Stimulated activated effector memory CD8-positive, alpha-beta T cell treated with anti-CD3 and anti-CD28 coated beads, Interleukin-12 subunit alpha, Interleukin-12 subunit beta, amount 100 ng/mL, for 72 hours (primary cell): ENCODE measurements at regions not wholly inside any gene's neighbourhood (a gene's known extent, or its start where the extent isn't known, plus 50 kb on each side); places are given as distances from the start of the nearest gene placed in this dataset.
"Not testable (repeated sequence)": the region's sequence is repeated elsewhere in the genome, so short reads cannot be mapped to it uniquely, and the experiment has no call there.

Experiments
- ATAC-seq: fragments of 150-1000 bp; cut with Tn5 transposase; 2 replicates; pipeline ENCODE4 v1.10.0; 2021
- DNase-seq, 2 donors: peaks; one replicate each; pipeline ENCODE4 v3.0.0; 2021 to 2022; ENCODE audit warnings: low spot score in 2 of 2
- H3K27ac Mint-ChIP-seq: one replicate; pipeline ENCODE4 v1.8.0; 2022; ENCODE audit warnings: mild to moderate bottlenecking, mixed read lengths
- H3K36me3 Mint-ChIP-seq: one replicate; pipeline ENCODE4 v1.8.0; 2022; ENCODE audit warnings: mild to moderate bottlenecking, mixed read lengths
- H3K4me1 Mint-ChIP-seq: one replicate; pipeline ENCODE4 v1.8.0; 2022; ENCODE audit warnings: mixed read lengths
- H3K4me3 Mint-ChIP-seq: one replicate; pipeline ENCODE4 v1.8.0; 2022; ENCODE audit warnings: mild to moderate bottlenecking, mixed read lengths
- H3K9me3 Mint-ChIP-seq: one replicate; pipeline ENCODE4 v1.8.0; 2022; ENCODE audit warnings: mixed read lengths

GRCh38 chr20:19916531-19917485, 100.4 kb upstream of the NAA20 start:
- ATAC-seq (no peak), DNase-seq (no peak)
- no peak overlapping the region for H3K4me3 Mint-ChIP-seq
- no peaks in the 10 kb centered on the region for H3K36me3 Mint-ChIP-seq
- H3K4me1 Mint-ChIP-seq, result no peaks in the 10 kb centered on the region
- H3K9me3 Mint-ChIP-seq, result no peaks in the 10 kb centered on the region
- H3K27ac Mint-ChIP-seq, result no peak overlapping the region

- no peak for ATAC-seq
- no peaks in the 10 kb centered on the region for H3K9me3 Mint-ChIP-seq
Measured at GRCh38 chr20:19918965-19919329, 98.2 kb upstream of the NAA20 start.

GRCh38 chr20:19920381-19921138, 96.6 kb upstream of the NAA20 start:
- Mint-ChIP-seq H3K4me1 (no peaks in the 10 kb centered on the region), H3K27ac (no peak overlapping the region), H3K4me3 (no peak overlapping the region), H3K9me3 (no peaks in the 10 kb centered on the region), H3K36me3 (no peaks in the 10 kb centered on the region)
- ATAC-seq, result no peak
- no peak for DNase-seq

More at GRCh38 chr20:19918965-19919329, 98.2 kb upstream of the NAA20 start:
- Mint-ChIP-seq H3K4me3 (no peak overlapping the region), H3K36me3 (no peaks in the 10 kb centered on the region), H3K4me1 (no peaks in the 10 kb centered on the region), H3K27ac (no peak overlapping the region)
- no peak for DNase-seq

GRCh38 chr20:19921284-19921793, 95.8 kb upstream of the NAA20 start:
- H3K36me3 Mint-ChIP-seq, result no peaks in the 10 kb centered on the region

GRCh38 chr20:19921829-19922228, 95.3 kb upstream of the NAA20 start:
- H3K4me3 Mint-ChIP-seq, H3K27ac Mint-ChIP-seq, DNase-seq, H3K9me3 Mint-ChIP-seq, H3K36me3 Mint-ChIP-seq, H3K4me1 Mint-ChIP-seq, ATAC-seq: not testable (repeated sequence)

More at GRCh38 chr20:19921284-19921793, 95.8 kb upstream of the NAA20 start:
- DNase-seq (no peak), ATAC-seq (no peak)
- no peaks in the 10 kb centered on the region for H3K9me3 Mint-ChIP-seq
- no peak overlapping the region for H3K4me3 Mint-ChIP-seq
- H3K4me1 Mint-ChIP-seq, result no peaks in the 10 kb centered on the region
- no peak overlapping the region for H3K27ac Mint-ChIP-seq

- ATAC-seq (no peak), DNase-seq (no peak)
- Mint-ChIP-seq H3K4me3 (no peak overlapping the region), H3K36me3 (no peaks in the 10 kb centered on the region), H3K27ac (no peak overlapping the region), H3K9me3 (no peaks in the 10 kb centered on the region), H3K4me1 (no peaks in the 10 kb centered on the region)
Measured at GRCh38 chr20:19922716-19923115, 94.4 kb upstream of the NAA20 start.

- H3K9me3 Mint-ChIP-seq, result no peaks in the 10 kb centered on the region
- H3K27ac Mint-ChIP-seq, result no peak overlapping the region
- H3K36me3 Mint-ChIP-seq, result no peaks in the 10 kb centered on the region
- no peak for ATAC-seq
- H3K4me1 Mint-ChIP-seq, result no peaks in the 10 kb centered on the region
- no peak overlapping the region for H3K4me3 Mint-ChIP-seq
- no peak for DNase-seq
Measured at GRCh38 chr20:19923762-19924161, 93.4 kb upstream of the NAA20 start.

- ATAC-seq, result no peak
- Mint-ChIP-seq H3K9me3 (no peaks in the 10 kb centered on the region), H3K4me3 (no peak overlapping the region), H3K36me3 (no peaks in the 10 kb centered on the region), H3K27ac (no peak overlapping the region), H3K4me1 (no peaks in the 10 kb centered on the region)
- DNase-seq, result no peak
Measured at GRCh38 chr20:19924255-19924654, 92.9 kb upstream of the NAA20 start.

GRCh38 chr20:19926591-19926990, 90.6 kb upstream of the NAA20 start:
- no peaks in the 10 kb centered on the region for H3K9me3 Mint-ChIP-seq
- H3K4me1 Mint-ChIP-seq, result no peaks in the 10 kb centered on the region

GRCh38 chr20:19928328-19929011, 88.7 kb upstream of the NAA20 start:
- Mint-ChIP-seq H3K4me3 (no peak overlapping the region), H3K36me3 (no peaks in the 10 kb centered on the region), H3K27ac (no peak overlapping the region), H3K4me1 (no peaks in the 10 kb centered on the region), H3K9me3 (no peaks in the 10 kb centered on the region)
- no peak for ATAC-seq
- no peak for DNase-seq

More at GRCh38 chr20:19926591-19926990, 90.6 kb upstream of the NAA20 start:
- Mint-ChIP-seq H3K36me3 (no peaks in the 10 kb centered on the region), H3K4me3 (no peak overlapping the region), H3K27ac (no peak overlapping the region)
- no peak for ATAC-seq
- DNase-seq, result no peak

GRCh38 chr20:19929012-19929360, 88.2 kb upstream of the NAA20 start:
- ATAC-seq (no peak), DNase-seq (no peak)
- no peaks in the 10 kb centered on the region for H3K4me1 Mint-ChIP-seq
- H3K27ac Mint-ChIP-seq, result no peak overlapping the region
- no peaks in the 10 kb centered on the region for H3K36me3 Mint-ChIP-seq
- H3K4me3 Mint-ChIP-seq, result no peak overlapping the region
- H3K9me3 Mint-ChIP-seq, result no peaks in the 10 kb centered on the region

GRCh38 chr20:19929481-19930145, 87.5 kb upstream of the NAA20 start:
- Mint-ChIP-seq H3K36me3 (no peaks in the 10 kb centered on the region), H3K4me3 (no peak overlapping the region), H3K27ac (no peak overlapping the region), H3K4me1 (no peaks in the 10 kb centered on the region), H3K9me3 (no peaks in the 10 kb centered on the region)
- ATAC-seq, result no peak
- no peak for DNase-seq

- Mint-ChIP-seq H3K9me3 (no peaks in the 10 kb centered on the region), H3K36me3 (no peaks in the 10 kb centered on the region), H3K27ac (no peak overlapping the region), H3K4me3 (no peak overlapping the region), H3K4me1 (no peaks in the 10 kb centered on the region)
- ATAC-seq (no peak), DNase-seq (no peak)
Measured at GRCh38 chr20:19930426-19930825, 86.7 kb upstream of the NAA20 start.

GRCh38 chr20:19932170-19932667, 84.9 kb upstream of the NAA20 start:
- Mint-ChIP-seq H3K4me1 (peaks cover 5% of the 10 kb centered on the region), H3K27ac (no peak overlapping the region), H3K9me3 (no peaks in the 10 kb centered on the region), H3K4me3 (no peak overlapping the region), H3K36me3 (no peaks in the 10 kb centered on the region)
- no peak for ATAC-seq
- no peak for DNase-seq
